Loucy (cell line): ENCODE measurements at regions not wholly inside any gene's neighbourhood (a gene's known extent, or its start where the extent isn't known, plus 50 kb on each side); places are given as distances from the start of the nearest gene placed in this dataset.

Source experiments
- H2AFZ ChIP-seq: fragments of 200-600 bp; sonication (generic); 2 replicates; pipeline ENCODE4 v1.6.0; 2016; ENCODE audit warnings: antibody characterized with exemption, mild to moderate bottlenecking, low read length, moderate library complexity
- H3F3A ChIP-seq: fragments of 200-600 bp; 2 replicates; pipeline ENCODE4 v1.6.0; 2016; ENCODE audit warnings: antibody characterized with exemption, low read depth, mild to moderate bottlenecking
- H3K27me3 ChIP-seq: fragments of 200-600 bp; sonication (generic); 2 replicates; pipeline ENCODE4 v1.6.1; 2014; ENCODE audit warnings: low read length, mild to moderate bottlenecking; ENCODE audit not compliant: insufficient read depth, poor library complexity, severe bottlenecking
- H3K36me3 ChIP-seq: fragments of 200-600 bp; sonication (generic); 2 replicates; pipeline ENCODE4 v1.6.1; 2016; ENCODE audit warnings: low read length; ENCODE audit not compliant: insufficient read depth
- H3K4me1 ChIP-seq: fragments of 200-600 bp; sonication (generic); 2 replicates; pipeline ENCODE4 v1.5.1; 2014; ENCODE audit warnings: low read length, mild to moderate bottlenecking; ENCODE audit not compliant: insufficient read depth, poor library complexity, severe bottlenecking
- H3K4me2 ChIP-seq: fragments of 200-600 bp; sonication (generic); 2 replicates; pipeline ENCODE4 v1.6.0; 2014; ENCODE audit warnings: antibody characterized with exemption, low read length, low read depth, mild to moderate bottlenecking; ENCODE audit not compliant: poor library complexity, severe bottlenecking
- H3K4me3 ChIP-seq: fragments of 200-600 bp; sonication (generic); 2 replicates; pipeline ENCODE4 v1.5.1; 2014; ENCODE audit warnings: low read length, mild to moderate bottlenecking, mixed read lengths; ENCODE audit not compliant: poor library complexity, severe bottlenecking
- H3K79me2 ChIP-seq: fragments of 200-600 bp; sonication (generic); 2 replicates; pipeline ENCODE4 v1.6.1; 2014; ENCODE audit warnings: low read length; ENCODE audit not compliant: insufficient read depth
- H3K9ac ChIP-seq: fragments of 200-600 bp; sonication (generic); 2 replicates; pipeline ENCODE4 v1.6.0; 2014; ENCODE audit warnings: mild to moderate bottlenecking, low read depth, low read length, moderate library complexity; ENCODE audit not compliant: poor library complexity, severe bottlenecking
- H3K9me2 ChIP-seq: fragments of 200-600 bp; sonication (generic); replicated peaks from 2 replicates; pipeline ENCODE4 v1.6.1; 2016; ENCODE audit warnings: low read depth, low read length, mixed read lengths
- H3K9me3 ChIP-seq: fragments of 200-600 bp; sonication (generic); 2 replicates; pipeline ENCODE4 v1.6.1; 2014; ENCODE audit warnings: mild to moderate bottlenecking, antibody characterized with exemption, low read length, low read depth; ENCODE audit not compliant: insufficient read depth
- H4K20me1 ChIP-seq: fragments of 200-600 bp; sonication (generic); 2 replicates; pipeline ENCODE4 v1.6.0; 2014; ENCODE audit warnings: antibody characterized with exemption, low read length, mild to moderate bottlenecking; ENCODE audit not compliant: insufficient read depth, poor library complexity, severe bottlenecking
- CTCF ChIP-seq: fragments of 200-600 bp; sonication (generic); conservative IDR thresholded peaks from 2 replicates; pipeline ENCODE4 v1.5.1; 2014; ENCODE audit warnings: mild to moderate bottlenecking, antibody characterized with exemption, low read length
- EZH2phosphoT487 ChIP-seq: fragments of 200-600 bp; IDR thresholded peaks from 2 replicates; pipeline ENCODE4 v1.6.1; 2018; ENCODE audit warnings: antibody characterized with exemption, mild to moderate bottlenecking, moderate library complexity, borderline replicate concordance

GRCh38 chr12:89875809-89876208 is 167.2 kb upstream of the ATP2B1 start:
- Histone ChIP-seq H3K9me3 (0 out of 2 replicates have a peak, but pooled peaks cover 3% of the 10 kb centered on the region), H2AFZ (no peak overlapping the region), H3K36me3 (no peaks in the 10 kb centered on the region), H3K4me2 (no peak overlapping the region), H3K9ac (no peak overlapping the region), H4K20me1 (no peaks in the 10 kb centered on the region), H3K4me1 (peaks cover 5% of the 10 kb centered on the region), H3F3A (no peaks in the 10 kb centered on the region), H3K9me2 (no peaks in the 10 kb centered on the region), H3K4me3 (no peak overlapping the region), H3K27me3 (no peaks in the 10 kb centered on the region), H3K79me2 (no peaks in the 10 kb centered on the region)
- TF ChIP-seq CTCF (no peak), EZH2phosphoT487 (no peak)

GRCh38 chr12:89875225-89875624 is 166.6 kb upstream of the ATP2B1 start:
- Histone ChIP-seq H3K4me2 (no peak overlapping the region), H3K4me3 (no peak overlapping the region), H3K4me1 (peaks cover under 1% of the 10 kb centered on the region), H3K9me3 (0 out of 2 replicates have a peak, but pooled peaks cover 3% of the 10 kb centered on the region), H3K27me3 (no peaks in the 10 kb centered on the region), H3K36me3 (no peaks in the 10 kb centered on the region), H4K20me1 (no peaks in the 10 kb centered on the region), H3K79me2 (no peaks in the 10 kb centered on the region), H3F3A (no peaks in the 10 kb centered on the region), H3K9me2 (no peaks in the 10 kb centered on the region), H2AFZ (no peak overlapping the region), H3K9ac (no peak overlapping the region)
- TF ChIP-seq CTCF (no peak), EZH2phosphoT487 (no peak)

GRCh38 chr12:89874146-89874545 is 165.5 kb upstream of the ATP2B1 start:
- Histone ChIP-seq H2AFZ (no peak overlapping the region), H3K9me3 (0 out of 2 replicates have a peak, but pooled peaks cover 3% of the 10 kb centered on the region), H4K20me1 (no peaks in the 10 kb centered on the region), H3K4me1 (no peaks in the 10 kb centered on the region), H3F3A (no peaks in the 10 kb centered on the region), H3K79me2 (no peaks in the 10 kb centered on the region), H3K4me3 (no peak overlapping the region), H3K9me2 (no peaks in the 10 kb centered on the region), H3K36me3 (no peaks in the 10 kb centered on the region), H3K27me3 (no peaks in the 10 kb centered on the region), H3K9ac (no peak overlapping the region), H3K4me2 (no peak overlapping the region)
- no peak for TF ChIP-seq EZH2phosphoT487
- TF ChIP-seq CTCF, result no peak
